ENCODE measurements at regions not wholly inside any gene's neighbourhood (a gene's known extent, or its start where the extent isn't known, plus 50 kb on each side); places are given as distances from the start of the nearest gene placed in this dataset.

- Histone ChIP-seq H3K9me3 (ENCODE audit: severe bottlenecking) (no peaks in the 10 kb centered on the region), H3K27me3 (ENCODE audit: insufficient read depth, poor library complexity, severe bottlenecking) (no peaks in the 10 kb centered on the region)
- no peak for TF ChIP-seq CTCF (IDR thresholded peaks at IDR 0.05; ENCODE audit: poor library complexity, severe bottlenecking)
These were observed 1136.0 kb downstream of the SUCLG1 start for GRCh38 chr2:83323038-83323437.

GRCh38 chr2:83320053-83320452, 1139.0 kb downstream of the SUCLG1 start:
- Histone ChIP-seq H3K36me3 (ENCODE audit: low read depth) (no peaks in the 10 kb centered on the region), H3K4me3 (ENCODE audit: severe bottlenecking) (no peak overlapping the region), H3K27me3 (ENCODE audit: insufficient read depth, poor library complexity, severe bottlenecking) (no peaks in the 10 kb centered on the region), H3K4me1 (ENCODE audit: insufficient read depth, poor library complexity, severe bottlenecking) (no peaks in the 10 kb centered on the region), H3K27ac (ENCODE audit: poor library complexity, severe bottlenecking) (no peak overlapping the region), H3K9me3 (ENCODE audit: severe bottlenecking) (no peaks in the 10 kb centered on the region)
- DNase-seq (ENCODE audit: low spot score) = no peak
- no peak for ATAC-seq (ENCODE audit: low read depth)
- no peak for TF ChIP-seq CTCF (IDR thresholded peaks at IDR 0.05; ENCODE audit: poor library complexity, severe bottlenecking)

More at GRCh38 chr2:83323038-83323437, 1136.0 kb downstream of the SUCLG1 start:
- no peaks in the 10 kb centered on the region for H3K36me3 ChIP-seq (ENCODE audit: low read depth)
- no peak for DNase-seq (ENCODE audit: low spot score)
- H3K27ac ChIP-seq (ENCODE audit: poor library complexity, severe bottlenecking) = no peak overlapping the region
- H3K4me3 ChIP-seq (ENCODE audit: severe bottlenecking) = no peak overlapping the region
- ATAC-seq (ENCODE audit: low read depth) = no peak
- H3K4me1 ChIP-seq (ENCODE audit: insufficient read depth, poor library complexity, severe bottlenecking) = no peaks in the 10 kb centered on the region

- Histone ChIP-seq H3K27ac (ENCODE audit: poor library complexity, severe bottlenecking) (no peak overlapping the region), H3K9me3 (ENCODE audit: severe bottlenecking) (no peaks in the 10 kb centered on the region), H3K4me1 (ENCODE audit: insufficient read depth, poor library complexity, severe bottlenecking) (no peaks in the 10 kb centered on the region), H3K36me3 (ENCODE audit: low read depth) (no peaks in the 10 kb centered on the region), H3K4me3 (ENCODE audit: severe bottlenecking) (no peak overlapping the region), H3K27me3 (ENCODE audit: insufficient read depth, poor library complexity, severe bottlenecking) (no peaks in the 10 kb centered on the region)
- TF ChIP-seq CTCF (IDR thresholded peaks at IDR 0.05; ENCODE audit: poor library complexity, severe bottlenecking) = no peak
- ATAC-seq (ENCODE audit: low read depth) (no peak), DNase-seq (ENCODE audit: low spot score) (no peak)
These were observed 1153.2 kb downstream of the SUCLG1 start for GRCh38 chr2:83305758-83306378.

- no peak overlapping the region for H3K27ac ChIP-seq (ENCODE audit: poor library complexity, severe bottlenecking)
- H3K27me3 ChIP-seq (ENCODE audit: insufficient read depth, poor library complexity, severe bottlenecking) = no peaks in the 10 kb centered on the region
- H3K9me3 ChIP-seq (ENCODE audit: severe bottlenecking) = no peaks in the 10 kb centered on the region
- no peaks in the 10 kb centered on the region for H3K4me1 ChIP-seq (ENCODE audit: insufficient read depth, poor library complexity, severe bottlenecking)
- ATAC-seq (ENCODE audit: low read depth) (no peak), DNase-seq (ENCODE audit: low spot score) (no peak)
- H3K4me3 ChIP-seq (ENCODE audit: severe bottlenecking) = no peak overlapping the region
- TF ChIP-seq CTCF (IDR thresholded peaks at IDR 0.05; ENCODE audit: poor library complexity, severe bottlenecking) = no peak
- H3K36me3 ChIP-seq (ENCODE audit: low read depth) = no peaks in the 10 kb centered on the region
These were observed 1168.0 kb downstream of the SUCLG1 start for GRCh38 chr2:83291083-83291482.

GRCh38 chr2:83282841-83283240, 1176.2 kb downstream of the SUCLG1 start:
- ATAC-seq (ENCODE audit: low read depth) = no peak
- no peak for DNase-seq (ENCODE audit: low spot score)
- no peak overlapping the region for H3K4me3 ChIP-seq (ENCODE audit: severe bottlenecking)

More at GRCh38 chr2:83282841-83283240, 1176.2 kb downstream of the SUCLG1 start:
- Histone ChIP-seq H3K4me1 (ENCODE audit: insufficient read depth, poor library complexity, severe bottlenecking) (no peaks in the 10 kb centered on the region), H3K9me3 (ENCODE audit: severe bottlenecking) (no peaks in the 10 kb centered on the region), H3K27me3 (ENCODE audit: insufficient read depth, poor library complexity, severe bottlenecking) (no peaks in the 10 kb centered on the region), H3K27ac (ENCODE audit: poor library complexity, severe bottlenecking) (no peak overlapping the region), H3K36me3 (ENCODE audit: low read depth) (no peaks in the 10 kb centered on the region)
- no peak for TF ChIP-seq CTCF (IDR thresholded peaks at IDR 0.05; ENCODE audit: poor library complexity, severe bottlenecking)

All from RWPE2 (cell line).